RWPE2 (cell line): ENCODE measurements at regions not wholly inside any gene's neighbourhood (a gene's known extent, or its start where the extent isn't known, plus 50 kb on each side); places are given as distances from the start of the nearest gene placed in this dataset.

ENCODE experiments used
- ATAC-seq: fragments of 200-7000 bp; cut with Tn5 transposase; 3 replicates; pipeline ENCODE4 v1.9.1; 2021; ENCODE audit warnings: low read depth
- DNase-seq: peaks from one replicate; pipeline ENCODE4 v3.0.0-alpha.2; 2020; ENCODE audit warnings: low spot score
- H3K27ac ChIP-seq: fragments of 450-650 bp; 2 replicates; pipeline ENCODE4 v1.5.1; 2017; ENCODE audit warnings: mild to moderate bottlenecking; ENCODE audit not compliant: poor library complexity, severe bottlenecking
- H3K27me3 ChIP-seq: fragments of 250-450 bp; sonication (Bioruptor Pico); 2 replicates; pipeline ENCODE4 v1.5.1; 2021; ENCODE audit warnings: mild to moderate bottlenecking, moderate library complexity; ENCODE audit not compliant: insufficient read depth, poor library complexity, severe bottlenecking
- H3K36me3 ChIP-seq: fragments of 250-450 bp; sonication (Bioruptor Pico); 2 replicates; pipeline ENCODE4 v1.5.1; 2020; ENCODE audit warnings: low read depth, mild to moderate bottlenecking, moderate library complexity
- H3K4me1 ChIP-seq: fragments of 250-450 bp; sonication (Bioruptor Pico); 2 replicates; pipeline ENCODE4 v1.5.1; 2021; ENCODE audit warnings: mild to moderate bottlenecking, moderate library complexity; ENCODE audit not compliant: insufficient read depth, poor library complexity, severe bottlenecking
- H3K4me3 ChIP-seq: fragments of 250-450 bp; sonication (Bioruptor Pico); 2 replicates; pipeline ENCODE4 v1.5.1; 2021; ENCODE audit warnings: mild to moderate bottlenecking, moderate library complexity; ENCODE audit not compliant: severe bottlenecking
- H3K9me3 ChIP-seq: fragments of 250-450 bp; sonication (Bioruptor Pico); 2 replicates; pipeline ENCODE4 v1.5.1; 2021; ENCODE audit warnings: mild to moderate bottlenecking, moderate library complexity; ENCODE audit not compliant: severe bottlenecking
- TF ChIP-seq, protein P1 (sequence below): fragments of 450-650 bp; IDR thresholded peaks from one replicate; pipeline ENCODE4 v1.5.1; 2017; ENCODE audit warnings: mild to moderate bottlenecking, moderate library complexity; ENCODE audit not compliant: poor library complexity, severe bottlenecking

- peaks cover 13% of the 10 kb centered on the region for H3K27me3 ChIP-seq
- ATAC-seq (no peak), DNase-seq (no peak)
- H3K36me3 ChIP-seq = no peaks in the 10 kb centered on the region
- H3K4me3 ChIP-seq = no peak overlapping the region
- H3K9me3 ChIP-seq = no peaks in the 10 kb centered on the region
- no peaks in the 10 kb centered on the region for H3K4me1 ChIP-seq
- no peak overlapping the region for H3K27ac ChIP-seq
- TF ChIP-seq, protein P1, sequence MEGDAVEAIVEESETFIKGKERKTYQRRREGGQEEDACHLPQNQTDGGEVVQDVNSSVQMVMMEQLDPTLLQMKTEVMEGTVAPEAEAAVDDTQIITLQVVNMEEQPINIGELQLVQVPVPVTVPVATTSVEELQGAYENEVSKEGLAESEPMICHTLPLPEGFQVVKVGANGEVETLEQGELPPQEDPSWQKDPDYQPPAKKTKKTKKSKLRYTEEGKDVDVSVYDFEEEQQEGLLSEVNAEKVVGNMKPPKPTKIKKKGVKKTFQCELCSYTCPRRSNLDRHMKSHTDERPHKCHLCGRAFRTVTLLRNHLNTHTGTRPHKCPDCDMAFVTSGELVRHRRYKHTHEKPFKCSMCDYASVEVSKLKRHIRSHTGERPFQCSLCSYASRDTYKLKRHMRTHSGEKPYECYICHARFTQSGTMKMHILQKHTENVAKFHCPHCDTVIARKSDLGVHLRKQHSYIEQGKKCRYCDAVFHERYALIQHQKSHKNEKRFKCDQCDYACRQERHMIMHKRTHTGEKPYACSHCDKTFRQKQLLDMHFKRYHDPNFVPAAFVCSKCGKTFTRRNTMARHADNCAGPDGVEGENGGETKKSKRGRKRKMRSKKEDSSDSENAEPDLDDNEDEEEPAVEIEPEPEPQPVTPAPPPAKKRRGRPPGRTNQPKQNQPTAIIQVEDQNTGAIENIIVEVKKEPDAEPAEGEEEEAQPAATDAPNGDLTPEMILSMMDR = no peak
These were observed 256.5 kb upstream of the NT5E start for GRCh38 chr6:85193339-85193738.

DNA sequence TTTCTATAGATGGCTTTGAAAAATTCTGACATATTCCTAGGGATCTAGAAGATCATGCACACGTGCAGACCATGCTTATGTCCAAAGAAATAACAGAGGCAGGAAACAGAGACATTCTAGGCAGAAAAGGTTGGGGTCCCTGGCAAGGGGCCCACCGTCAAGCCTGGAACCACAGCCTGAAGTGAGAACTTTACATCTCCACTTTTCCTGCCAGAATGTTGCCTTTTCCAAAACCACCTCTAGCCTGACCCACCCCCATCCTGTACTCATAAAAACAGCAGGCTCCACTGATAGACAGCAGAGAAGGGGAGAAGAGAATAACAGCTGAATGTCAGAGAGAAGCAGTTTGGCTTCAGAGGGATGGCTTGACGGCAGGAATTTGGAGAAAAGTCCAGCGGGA is 257.3 kb upstream of the NT5E start:
- TF ChIP-seq, protein P1 = no peak
- Histone ChIP-seq H3K9me3 (no peaks in the 10 kb centered on the region), H3K4me1 (no peaks in the 10 kb centered on the region), H3K36me3 (no peaks in the 10 kb centered on the region), H3K4me3 (no peak overlapping the region), H3K27ac (no peak overlapping the region), H3K27me3 (peaks cover 13% of the 10 kb centered on the region)
- no peak for DNase-seq
- ATAC-seq = no peak

GRCh38 chr6:85192186-85192585 is 257.7 kb upstream of the NT5E start:
- TF ChIP-seq, protein P1 = no peak
- H3K4me3 ChIP-seq = no peak overlapping the region
- no peaks in the 10 kb centered on the region for H3K4me1 ChIP-seq
- H3K9me3 ChIP-seq = no peaks in the 10 kb centered on the region
- H3K36me3 ChIP-seq = no peaks in the 10 kb centered on the region
- ATAC-seq (no peak), DNase-seq (no peak)
- peaks cover 13% of the 10 kb centered on the region for H3K27me3 ChIP-seq
- no peak overlapping the region for H3K27ac ChIP-seq

- DNase-seq = no peak
- Histone ChIP-seq H3K36me3 (no peaks in the 10 kb centered on the region), H3K4me3 (no peak overlapping the region), H3K27me3 (peaks cover 13% of the 10 kb centered on the region), H3K9me3 (no peaks in the 10 kb centered on the region), H3K4me1 (no peaks in the 10 kb centered on the region), H3K27ac (no peak overlapping the region)
- TF ChIP-seq, protein P1 = no peak
- ATAC-seq = no peak
These were observed 258.2 kb upstream of the NT5E start for GRCh38 chr6:85191656-85192055.

DNA sequence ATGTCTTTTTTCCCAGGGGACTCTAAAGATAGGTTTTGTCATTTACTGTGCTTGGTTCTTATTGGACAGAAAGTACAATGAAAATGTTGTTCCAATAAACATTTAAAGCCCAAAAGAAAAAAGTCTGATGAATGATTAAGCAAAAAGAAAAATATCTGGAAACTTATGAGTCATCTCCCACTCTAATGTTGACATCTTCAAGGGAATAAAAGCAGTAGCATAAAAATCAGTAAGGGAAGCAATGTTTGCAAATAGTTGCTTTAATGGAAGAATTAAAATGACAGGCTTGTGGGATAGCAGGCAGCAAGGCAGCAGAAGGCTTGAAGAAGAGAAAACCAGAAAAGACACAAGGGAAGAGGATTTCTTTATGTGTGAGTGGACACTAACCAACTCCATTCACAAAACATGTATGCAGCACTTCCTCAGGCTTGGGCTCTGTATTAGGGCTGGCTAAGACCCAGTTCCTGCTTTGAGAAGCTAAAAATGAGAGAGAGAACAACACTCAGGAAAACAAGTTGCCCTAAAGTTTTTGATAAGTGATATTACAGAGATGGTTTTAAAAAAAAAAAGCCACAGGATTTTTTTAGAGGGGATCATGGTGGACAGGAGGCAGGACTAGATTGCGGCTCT is 263.2 kb upstream of the NT5E start:
- Histone ChIP-seq H3K4me1 (no peaks in the 10 kb centered on the region), H3K27me3 (no peaks in the 10 kb centered on the region), H3K36me3 (no peaks in the 10 kb centered on the region), H3K27ac (no peak overlapping the region), H3K9me3 (no peaks in the 10 kb centered on the region), H3K4me3 (no peak overlapping the region)
- no peak for ATAC-seq
- DNase-seq = no peak
- TF ChIP-seq, protein P1 = no peak
